Right lobe of liver (tissue), 4 donors: ENCODE measurements at regions not wholly inside any gene's neighbourhood (a gene's known extent, or its start where the extent isn't known, plus 50 kb on each side); places are given as distances from the start of the nearest gene placed in this dataset.

ENCODE experiments used
- CTCF ChIP-seq, 4 donors: fragments of 200-600 bp in 3 of 4; fragments of 450-650 bp in 1 of 4; IDR thresholded peaks; one replicate each; pipeline versions ENCODE4 v1.5.1 to v1.8.0; 2016 to 2022; ENCODE audit warnings: antibody characterized with exemption in 4 of 4, mild to moderate bottlenecking in 2 of 4
- POLR2A ChIP-seq: fragments of 450-650 bp; IDR thresholded peaks from one replicate; pipeline ENCODE4 v1.6.1; 2017; ENCODE audit warnings: antibody characterized with exemption, mild to moderate bottlenecking
- donor health status: DM: no; HTN: no; CAD: no.
- donor health status: DM: no; HTN: no; CAD: no.
- donor health status: DM: no; HTN: yes; CAD: no.

DNA sequence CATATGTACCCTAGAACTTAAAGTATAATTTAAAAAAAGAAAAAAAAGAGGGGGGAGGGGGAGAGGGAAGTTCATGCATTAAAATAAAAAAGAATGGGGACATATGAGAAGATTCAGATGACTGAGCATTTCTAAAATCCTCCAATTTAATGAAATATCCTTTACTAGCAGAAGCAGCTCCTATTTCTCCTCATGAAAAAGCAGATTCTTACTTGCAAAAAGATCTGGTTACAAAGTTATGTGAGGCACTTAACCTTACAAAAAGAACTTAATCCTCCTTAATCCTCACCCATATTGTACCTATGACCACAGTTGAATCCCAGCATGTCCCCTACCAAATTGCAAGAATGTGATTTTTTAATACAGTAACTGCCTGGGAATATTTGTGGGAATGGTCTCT lies 298.5 kb downstream of the SRGAP2C start:
- no peak for TF ChIP-seq CTCF (IDR thresholded peaks at IDR 0.05)
- no peak for TF ChIP-seq POLR2A
